K562 (cell line): ENCODE measurements at regions not wholly inside any gene's neighbourhood (a gene's known extent, or its start where the extent isn't known, plus 50 kb on each side); places are given as distances from the start of the nearest gene placed in this dataset.

ENCODE experiments used
- CHD7 ChIP-seq: fragments of 200-600 bp; sonication (generic); IDR thresholded peaks from one replicate; pipeline ENCODE4 v1.6.1; 2012; ENCODE audit warnings: mild to moderate bottlenecking, low read depth, low read length, inconsistent platforms
- CSDE1 ChIP-seq, 2 experiments: fragments of 450-650 bp; IDR thresholded peaks; 2 replicates each; pipeline ENCODE4 v1.6.1; 2016; ENCODE audit warnings: mild to moderate bottlenecking in 1 of 2
- FOXJ2 ChIP-seq: fragments of 200-800 bp; sonication (Bioruptor generic); IDR thresholded peaks from 2 replicates; pipeline ENCODE4 v1.6.1; 2016; ENCODE audit warnings: missing genetic modification characterization, missing compliant biosample characterization
- MEF2A ChIP-seq: IDR thresholded peaks from 2 replicates; pipeline ENCODE4 v1.6.1; 2011; ENCODE audit warnings: low read depth, mild to moderate bottlenecking, low read length, moderate library complexity; ENCODE audit not compliant: control insufficient read depth
- MXI1 ChIP-seq: IDR thresholded peaks from 2 replicates; pipeline ENCODE4 v1.6.1; 2011; ENCODE audit warnings: low read depth, mild to moderate bottlenecking, improper control_type of control experiment, low read length
- PML ChIP-seq: IDR thresholded peaks from 2 replicates; pipeline ENCODE4 v1.6.1; 2012; ENCODE audit warnings: low read length, inconsistent platforms
- SFPQ ChIP-seq: fragments of 200-400 bp; formaldehyde crosslinking; IDR thresholded peaks from 2 replicates; pipeline ENCODE4 v1.6.1; 2017; ENCODE audit warnings: mild to moderate bottlenecking, low read depth, low read length, moderate library complexity
- ZNF174 ChIP-seq: fragments of 250-450 bp; sonication (Bioruptor Pico); IDR thresholded peaks from 2 replicates; pipeline ENCODE4 v1.4.0; 2020; ENCODE audit warnings: mild to moderate bottlenecking
- ZNF282 ChIP-seq: sonication (generic); formaldehyde crosslinking; IDR thresholded peaks from 2 replicates; pipeline ENCODE4 v1.8.1; 2023; ENCODE audit warnings: missing genetic modification reagents

- TF ChIP-seq CHD7: no peak
- no peak for TF ChIP-seq CSDE1 (IDR thresholded peaks at IDR 0.05)
- TF ChIP-seq PML: no peak
- TF ChIP-seq ZNF174 (CRISPR knock-in tag): no peak
- TF ChIP-seq MEF2A: no peak
- no peak for TF ChIP-seq ZNF282 (CRISPR knock-in tag)
- TF ChIP-seq FOXJ2: no peak
- TF ChIP-seq SFPQ: no peak
- no peak for TF ChIP-seq MXI1
- TF ChIP-seq, all 486 proteins: peak for 0
These were observed 177.4 kb upstream of the OBI1 start (continued) for GRCh38 chr13:78836238-78836784.
